ENCODE measurements at regions not wholly inside any gene's neighbourhood (a gene's known extent, or its start where the extent isn't known, plus 50 kb on each side); places are given as distances from the start of the nearest gene placed in this dataset.

DNA sequence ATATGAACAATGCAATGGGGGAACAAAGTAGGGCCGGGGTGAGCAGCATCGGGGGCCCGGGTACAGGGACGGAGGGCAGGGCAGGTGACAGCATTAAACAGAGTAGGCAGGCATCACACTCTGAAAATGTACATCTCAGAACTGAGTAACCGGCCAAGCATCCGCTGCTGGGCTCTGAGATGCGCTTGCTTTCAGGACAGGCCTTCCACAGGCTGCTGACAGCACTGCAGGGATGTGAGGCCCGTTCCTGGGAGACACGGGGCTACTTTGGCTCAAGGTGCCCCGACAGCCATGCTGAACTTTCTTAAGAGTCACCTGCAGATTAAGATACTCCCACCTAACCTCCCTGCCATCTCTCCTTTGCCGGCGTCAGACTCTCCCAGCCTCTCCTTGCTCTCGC lies 64.3 kb upstream of the FGFR2 start:
- DNase-seq (ENCODE audit: low read depth, low spot score): no peak

DNA sequence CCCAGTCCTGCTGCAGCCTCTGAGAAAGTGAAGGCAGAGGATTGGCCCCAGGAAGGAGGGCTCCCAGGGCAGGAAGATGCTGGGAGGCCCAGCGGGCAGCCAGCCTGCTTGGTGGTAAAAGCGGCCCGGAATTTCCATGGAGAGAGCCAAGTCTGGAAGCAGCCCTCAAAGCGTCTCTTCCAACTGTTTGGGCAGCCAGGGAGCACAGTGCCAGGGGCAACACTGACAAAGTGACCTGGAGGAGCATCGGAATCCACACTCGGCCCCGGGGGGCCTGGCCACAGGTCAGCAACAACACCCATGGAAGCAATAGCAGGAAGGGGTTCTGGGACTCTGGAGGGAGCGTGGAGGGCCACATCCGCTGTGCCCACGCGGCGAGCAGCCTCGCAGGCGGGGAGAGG lies 63.2 kb upstream of the FGFR2 start:
- no peak for DNase-seq (ENCODE audit: low read depth, low spot score)

DNA sequence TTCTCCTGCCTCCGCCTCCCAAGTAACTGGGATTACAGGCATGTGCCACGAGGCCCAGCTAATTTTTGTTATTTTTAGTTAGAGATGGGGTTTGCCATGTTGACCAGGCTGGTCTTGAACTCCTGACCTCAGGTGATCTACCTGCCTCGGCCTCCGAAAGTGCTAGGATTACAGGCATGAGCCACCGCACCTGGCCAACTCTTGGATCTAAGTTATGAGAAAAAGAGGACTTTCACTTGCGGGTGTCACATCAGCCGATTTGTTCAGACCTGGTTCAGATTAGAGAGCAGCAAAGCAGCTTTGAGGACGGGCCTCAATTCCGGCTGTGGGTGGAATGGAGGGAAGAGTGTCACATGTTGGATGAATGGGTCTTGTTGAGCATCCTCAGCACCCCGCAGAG lies 61.0 kb upstream of the FGFR2 start:
- no peak for DNase-seq (ENCODE audit: low read depth, low spot score)

DNA sequence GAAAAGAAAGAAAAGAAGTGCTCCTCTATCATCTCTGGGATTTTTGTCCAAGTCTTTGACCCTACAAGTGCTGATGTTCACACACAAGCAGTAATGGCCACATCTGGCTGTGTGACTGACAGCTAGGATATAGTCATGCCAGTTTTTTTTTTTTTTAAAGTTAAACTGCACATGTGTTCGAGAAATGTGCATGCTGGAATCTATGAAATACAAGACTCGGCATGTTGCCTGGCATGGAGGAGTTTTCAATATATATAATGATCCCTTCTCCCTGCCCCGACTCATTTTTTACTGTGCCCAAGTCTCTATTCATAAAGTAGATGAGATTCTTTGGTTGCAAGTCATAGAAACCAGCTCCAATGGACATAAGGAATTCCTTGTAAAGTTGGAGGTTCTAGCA lies 60.4 kb upstream of the FGFR2 start:
- no peak for DNase-seq (ENCODE audit: low read depth, low spot score)

DNA sequence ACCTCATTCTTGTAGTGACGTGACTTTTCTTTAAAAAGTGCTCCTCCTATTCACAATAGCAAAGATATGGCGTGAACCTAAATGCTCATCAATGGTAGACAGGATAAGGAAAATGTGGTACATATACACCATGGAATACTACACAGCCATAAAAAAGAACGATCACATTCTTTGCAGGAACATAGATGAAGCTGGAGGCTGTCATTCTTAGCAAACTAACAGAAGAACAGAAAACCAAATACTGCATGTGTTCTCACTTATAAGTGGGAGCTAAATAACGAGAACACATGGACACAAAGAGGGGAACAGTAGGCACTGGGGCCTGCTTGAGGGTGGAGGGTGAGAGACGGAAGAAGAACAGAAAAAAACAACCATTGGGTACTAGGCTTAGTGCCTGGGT lies 59.9 kb upstream of the FGFR2 start:
- DNase-seq (ENCODE audit: low read depth, low spot score): no peak

DNA sequence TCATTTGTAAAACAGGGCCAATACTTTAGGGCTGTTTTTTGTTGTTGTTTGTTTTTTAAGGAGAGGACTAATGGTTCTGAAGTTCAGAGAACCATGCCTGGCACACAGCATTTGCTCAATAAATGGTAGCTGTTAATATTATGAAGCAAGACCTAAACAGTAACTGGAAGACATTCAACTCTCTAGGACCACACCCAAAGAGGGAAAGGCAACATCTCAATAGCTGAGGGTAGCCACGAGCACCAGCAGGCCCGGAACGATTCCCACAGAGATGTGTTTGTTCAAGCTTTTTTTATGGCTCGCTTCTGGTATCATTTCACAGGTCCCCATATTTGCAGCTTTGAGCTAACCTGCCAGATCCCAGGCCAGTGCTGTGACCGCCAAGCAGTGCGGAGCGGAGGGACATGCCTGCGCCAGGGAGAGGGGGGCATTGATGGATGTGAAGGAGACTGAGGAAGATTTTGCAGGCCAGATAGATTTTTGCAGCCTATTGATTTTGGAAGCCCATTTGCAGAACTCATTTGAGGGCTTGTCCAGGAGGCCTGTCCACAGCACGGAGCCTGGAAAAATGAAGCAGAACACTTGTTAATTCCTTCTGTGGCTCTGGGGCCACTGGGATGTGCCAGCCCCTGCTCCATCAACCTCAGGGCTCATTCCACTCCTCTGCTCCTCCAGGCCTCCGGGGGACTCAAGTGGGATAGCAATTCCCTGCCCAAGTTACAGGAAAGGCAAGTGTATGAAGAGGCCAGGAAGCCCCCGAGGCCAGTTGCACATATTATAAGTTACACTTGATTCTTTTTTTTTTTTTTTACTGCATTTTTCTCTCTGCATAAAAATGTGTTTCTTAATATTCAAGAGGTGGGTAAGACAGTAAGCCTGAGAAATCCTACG lies 57.3 kb upstream of the FGFR2 start:
- no peak for DNase-seq (ENCODE audit: low read depth, low spot score)

DNA sequence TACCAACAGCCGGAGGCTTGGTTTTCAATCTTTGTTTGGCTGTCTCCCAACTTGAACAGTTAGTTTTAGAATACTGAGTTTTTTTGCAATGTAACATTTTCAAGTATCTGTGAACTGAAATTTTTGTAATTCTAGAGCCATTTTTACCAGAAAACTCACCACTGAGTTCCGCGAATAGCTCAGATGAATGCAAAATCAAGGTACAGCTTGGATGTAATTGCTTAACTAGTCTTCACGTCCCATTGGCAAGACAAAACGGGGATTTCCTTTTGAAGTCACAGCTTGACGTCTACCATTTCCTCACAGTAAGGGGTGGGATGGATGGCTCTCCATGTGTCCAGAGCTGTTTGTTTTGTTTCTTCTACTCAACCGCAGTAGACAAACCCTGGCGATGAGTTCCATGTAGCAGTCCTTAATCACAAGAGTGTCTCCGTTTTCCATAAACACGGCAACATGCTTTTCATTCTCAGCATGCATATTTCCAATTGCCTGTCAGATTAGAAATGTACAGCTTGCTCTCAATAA lies 55.8 kb upstream of the FGFR2 start:
- no peak for DNase-seq (ENCODE audit: low read depth, low spot score)

DNA sequence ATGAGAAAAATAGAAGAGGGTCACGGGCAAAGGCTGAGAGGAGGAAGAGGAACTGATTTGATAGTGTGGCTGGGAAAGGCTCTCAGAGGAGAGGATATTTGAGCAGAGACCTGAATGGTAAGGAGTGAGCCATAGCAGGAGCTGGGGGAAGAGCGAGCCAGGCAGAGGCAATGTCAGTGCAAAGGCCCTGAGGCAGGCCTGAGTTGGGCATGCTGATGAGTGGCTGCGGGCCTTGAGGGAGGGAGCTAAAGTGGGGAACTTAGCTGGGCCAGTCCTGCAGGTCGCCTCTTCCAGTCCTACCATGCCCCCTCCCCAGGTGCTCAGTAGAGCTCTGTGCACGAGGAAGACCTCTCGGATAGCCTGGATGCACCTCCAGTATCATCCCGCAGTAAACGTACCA lies 55.4 kb upstream of the FGFR2 start:
- DNase-seq (ENCODE audit: low read depth, low spot score): no peak

DNA sequence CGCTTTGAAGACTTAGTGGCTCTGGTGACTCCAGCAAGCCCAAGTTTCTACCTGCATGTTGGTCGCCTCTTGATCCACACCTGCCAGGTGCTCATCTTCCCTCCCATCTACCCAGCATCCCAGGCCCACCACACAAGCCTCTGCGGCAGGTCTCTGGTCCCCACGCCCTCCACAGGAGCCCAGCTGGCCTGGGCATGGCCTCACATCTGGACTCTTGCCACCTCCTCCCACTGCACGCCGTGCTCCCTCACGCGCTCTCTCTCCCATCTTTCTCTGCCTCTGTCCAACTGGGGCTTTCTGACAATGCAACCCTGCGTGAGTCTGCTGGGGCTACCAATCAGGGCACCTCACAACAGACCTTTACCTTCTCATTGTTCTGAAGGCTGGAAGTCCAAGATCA lies 50.2 kb upstream of the FGFR2 start:
- DNase-seq (ENCODE audit: low read depth, low spot score): no peak

DNA sequence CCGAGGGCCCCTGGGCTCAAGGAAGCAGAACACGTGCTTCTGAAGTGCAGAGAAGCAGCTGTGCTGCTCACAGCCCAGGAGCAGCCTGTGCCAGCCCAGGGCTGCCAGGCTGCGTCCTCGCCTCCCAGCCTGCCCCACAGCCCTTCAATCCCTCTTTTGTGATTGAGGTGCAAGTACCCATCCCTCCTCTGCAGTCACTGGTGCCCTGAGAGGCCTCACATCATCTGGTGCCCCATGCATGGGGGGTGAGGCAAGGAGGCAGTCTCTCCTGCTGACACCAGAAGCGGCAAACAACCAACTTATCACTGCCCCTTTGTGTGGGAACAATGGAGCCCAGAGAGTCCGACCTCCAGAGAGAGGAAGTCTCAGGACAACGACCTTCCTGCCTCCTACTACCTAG lies 49.8 kb upstream of the FGFR2 start:
- DNase-seq (ENCODE audit: low read depth, low spot score): no peak
